ENCODE measurements at regions not wholly inside any gene's neighbourhood (a gene's known extent, or its start where the extent isn't known, plus 50 kb on each side); places are given as distances from the start of the nearest gene placed in this dataset.

DNA sequence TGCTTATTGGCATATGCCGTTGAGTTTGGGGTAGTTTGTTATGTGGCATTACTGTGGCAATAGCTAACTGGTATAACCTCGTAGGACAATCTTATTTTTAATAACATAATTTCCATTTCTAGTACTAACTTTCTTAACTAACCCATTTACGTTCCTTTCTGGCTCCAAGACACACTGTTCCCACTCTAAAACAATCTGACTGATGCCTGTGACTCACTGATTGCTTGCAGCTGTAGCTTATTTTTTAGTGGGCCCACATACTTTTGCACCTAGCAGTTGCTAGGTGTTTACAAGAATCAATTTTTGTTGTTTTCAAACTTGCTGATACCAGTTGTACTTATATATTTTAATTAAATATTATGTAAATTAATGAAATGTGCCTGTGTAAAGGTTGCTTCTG is 52.2 kb downstream of the FAT3 start:
- ATAC-seq (no peak), DNase-seq (ENCODE audit: low read depth, low spot score) (no peak)
- H3K27ac ChIP-seq (ENCODE audit: low read length), result no peak overlapping the region
- H3K36me3 ChIP-seq (ENCODE audit: control insufficient read depth, insufficient read depth, low read length), result no peaks in the 10 kb centered on the region
- ChIA-PET CTCF (no interaction called here), POLR2A (no interaction called here)
- BruUV-seq (replicated peaks), result no TSS peak
- no peaks in the 10 kb centered on the region for H3K4me1 ChIP-seq (ENCODE audit: control insufficient read depth, insufficient read depth, low read length)
- intact Hi-C loops (cut with micrococcal nuclease; ENCODE audit: unreplicated experiment) (no loop called here), in situ Hi-C loops (cut with HindIII; ENCODE audit: low pct_unique_long_range_greater_than_20kb, low sequenced_read_pairs) (no loop called here)
- TF ChIP-seq REST (IDR thresholded peaks at IDR 0.05; ENCODE audit: insufficient read depth in 1 of 2, low read depth in 2 of 2, low read length in 1 of 2), result no peak
- no peak for TF ChIP-seq TCF7L2 (IDR thresholded peaks at IDR 0.05; ENCODE audit: low read depth, low read length)
- TF ChIP-seq, protein P1, sequence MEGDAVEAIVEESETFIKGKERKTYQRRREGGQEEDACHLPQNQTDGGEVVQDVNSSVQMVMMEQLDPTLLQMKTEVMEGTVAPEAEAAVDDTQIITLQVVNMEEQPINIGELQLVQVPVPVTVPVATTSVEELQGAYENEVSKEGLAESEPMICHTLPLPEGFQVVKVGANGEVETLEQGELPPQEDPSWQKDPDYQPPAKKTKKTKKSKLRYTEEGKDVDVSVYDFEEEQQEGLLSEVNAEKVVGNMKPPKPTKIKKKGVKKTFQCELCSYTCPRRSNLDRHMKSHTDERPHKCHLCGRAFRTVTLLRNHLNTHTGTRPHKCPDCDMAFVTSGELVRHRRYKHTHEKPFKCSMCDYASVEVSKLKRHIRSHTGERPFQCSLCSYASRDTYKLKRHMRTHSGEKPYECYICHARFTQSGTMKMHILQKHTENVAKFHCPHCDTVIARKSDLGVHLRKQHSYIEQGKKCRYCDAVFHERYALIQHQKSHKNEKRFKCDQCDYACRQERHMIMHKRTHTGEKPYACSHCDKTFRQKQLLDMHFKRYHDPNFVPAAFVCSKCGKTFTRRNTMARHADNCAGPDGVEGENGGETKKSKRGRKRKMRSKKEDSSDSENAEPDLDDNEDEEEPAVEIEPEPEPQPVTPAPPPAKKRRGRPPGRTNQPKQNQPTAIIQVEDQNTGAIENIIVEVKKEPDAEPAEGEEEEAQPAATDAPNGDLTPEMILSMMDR (IDR thresholded peaks at IDR 0.05), result no peak
- TF ChIP-seq POLR2AphosphoS5 (IDR thresholded peaks at IDR 0.05; ENCODE audit: low read depth, low read length), result no peak
- no peak for TF ChIP-seq SIN3A (IDR thresholded peaks at IDR 0.05; ENCODE audit: borderline replicate concordance, insufficient read depth, low read depth, low read length)
- H3K9me3 ChIP-seq (ENCODE audit: control insufficient read depth, insufficient read depth, low read depth, low read length), result no peaks in the 10 kb centered on the region
- no peak overlapping the region for H3K4me3 ChIP-seq (ENCODE audit: low read depth in 2 of 2, low read length in 2 of 2)
- H3K27me3 ChIP-seq (ENCODE audit: control insufficient read depth, insufficient read depth, low read length), result no peaks in the 10 kb centered on the region

DNA sequence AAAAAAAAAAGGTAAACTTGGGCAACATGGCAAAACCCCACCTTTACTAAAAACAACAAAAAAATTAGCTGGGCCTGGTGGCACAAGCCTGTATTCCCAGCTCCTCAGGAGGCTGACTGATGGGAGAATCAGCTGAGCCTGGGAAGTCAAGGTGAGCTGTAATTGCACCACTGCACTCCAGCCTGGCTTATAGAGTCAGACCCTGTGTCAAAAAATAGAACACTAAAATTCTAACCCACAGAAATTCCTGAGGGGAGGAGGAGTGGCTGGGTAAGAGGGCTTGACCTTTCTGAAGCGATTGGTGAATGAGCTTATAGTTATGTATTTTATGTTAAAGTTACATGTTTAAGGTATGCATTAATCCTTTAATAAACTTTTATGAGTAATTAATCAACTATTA is 53.3 kb downstream of the FAT3 start:
- DNase-seq (ENCODE audit: low read depth, low spot score) (no peak), ATAC-seq (no peak)
- intact Hi-C loops (cut with micrococcal nuclease; ENCODE audit: unreplicated experiment), result no loop called here
- CTCF ChIA-PET, result no interaction called here
- no peak overlapping the region for H3K27ac ChIP-seq (ENCODE audit: low read length)
- in situ Hi-C loops (cut with HindIII; ENCODE audit: low pct_unique_long_range_greater_than_20kb, low sequenced_read_pairs), result no loop called here
- no peaks in the 10 kb centered on the region for H3K27me3 ChIP-seq (ENCODE audit: control insufficient read depth, insufficient read depth, low read length)
- no peak overlapping the region for H3K4me3 ChIP-seq (ENCODE audit: low read depth in 2 of 2, low read length in 2 of 2)
- H3K4me1 ChIP-seq (ENCODE audit: control insufficient read depth, insufficient read depth, low read length), result no peaks in the 10 kb centered on the region
- BruUV-seq (replicated peaks), result no TSS peak
- POLR2A ChIA-PET, result no interaction called here
- TF ChIP-seq, protein P1 (IDR thresholded peaks at IDR 0.05), result no peak
- TF ChIP-seq REST (IDR thresholded peaks at IDR 0.05; ENCODE audit: insufficient read depth in 1 of 2, low read depth in 2 of 2, low read length in 1 of 2) (no peak), TCF7L2 (IDR thresholded peaks at IDR 0.05; ENCODE audit: low read depth, low read length) (no peak), SIN3A (IDR thresholded peaks at IDR 0.05; ENCODE audit: borderline replicate concordance, insufficient read depth, low read depth, low read length) (no peak), POLR2AphosphoS5 (IDR thresholded peaks at IDR 0.05; ENCODE audit: low read depth, low read length) (no peak)
- H3K36me3 ChIP-seq (ENCODE audit: control insufficient read depth, insufficient read depth, low read length), result no peaks in the 10 kb centered on the region
- no peaks in the 10 kb centered on the region for H3K9me3 ChIP-seq (ENCODE audit: control insufficient read depth, insufficient read depth, low read depth, low read length)

Measured in Panc1 (cell line).